Stimulated activated CD4-positive, alpha-beta T cell treated with anti-CD3 and anti-CD28 coated beads, Interleukin-4, amount 100 ng/mL, for 4 hours (primary cell): ENCODE measurements at regions not wholly inside any gene's neighbourhood (a gene's known extent, or its start where the extent isn't known, plus 50 kb on each side); places are given as distances from the start of the nearest gene placed in this dataset.

Source experiments
- DNase-seq, 2 experiments: peaks; one replicate each; pipeline ENCODE4 v3.0.0-alpha.2; 2020

GRCh38 chr9:78813602-78814180, 516.8 kb downstream of the PSAT1 start:
- DNase-seq: no peak

- no peak for DNase-seq
These were observed 524.3 kb downstream of the PSAT1 start for GRCh38 chr9:78821126-78821822.

GRCh38 chr9:78826527-78826926, 529.6 kb downstream of the PSAT1 start:
- DNase-seq: no peak

- DNase-seq: no peak
These were observed 531.6 kb downstream of the PSAT1 start for GRCh38 chr9:78828521-78828920.

- DNase-seq: no peak
These were observed 533.4 kb downstream of the PSAT1 start for GRCh38 chr9:78830301-78830700.

- no peak for DNase-seq
These were observed 534.8 kb downstream of the PSAT1 start for GRCh38 chr9:78831726-78832125.

- DNase-seq: no peak
These were observed 539.1 kb downstream of the PSAT1 start for GRCh38 chr9:78835928-78836450.

- no peak for DNase-seq
These were observed 542.3 kb downstream of the PSAT1 start for GRCh38 chr9:78839252-78839651.

- no peak for DNase-seq
These were observed 551.1 kb downstream of the PSAT1 start for GRCh38 chr9:78848061-78848460.

GRCh38 chr9:78856144-78856543, 559.2 kb downstream of the PSAT1 start:
- DNase-seq: no peak

GRCh38 chr9:78856781-78857180, 559.9 kb downstream of the PSAT1 start:
- no peak for DNase-seq

GRCh38 chr9:78857373-78858225, 560.7 kb downstream of the PSAT1 start:
- no peak for DNase-seq

- no peak for DNase-seq
These were observed 561.3 kb downstream of the PSAT1 start for GRCh38 chr9:78858266-78858665.

- DNase-seq: no peak
These were observed 564.0 kb downstream of the PSAT1 start for GRCh38 chr9:78860801-78861475.

GRCh38 chr9:78863531-78863930, 566.6 kb downstream of the PSAT1 start:
- DNase-seq: no peak

- DNase-seq: no peak
These were observed 568.8 kb downstream of the PSAT1 start for GRCh38 chr9:78865737-78866136.

GRCh38 chr9:78866207-78867132, 569.5 kb downstream of the PSAT1 start:
- DNase-seq: no peak

GRCh38 chr9:78871086-78871451, 574.1 kb downstream of the PSAT1 start:
- no peak for DNase-seq

GRCh38 chr9:78871452-78872331, 574.8 kb downstream of the PSAT1 start:
- DNase-seq: no peak

- DNase-seq: no peak
These were observed 577.1 kb downstream of the PSAT1 start for GRCh38 chr9:78874061-78874460.
